HL-60 (cell line): ENCODE measurements at regions not wholly inside any gene's neighbourhood (a gene's known extent, or its start where the extent isn't known, plus 50 kb on each side); places are given as distances from the start of the nearest gene placed in this dataset.

Source experiments
- CTCF ChIP-seq: IDR thresholded peaks from one replicate; pipeline ENCODE4 v1.5.1; 2011; ENCODE audit warnings: low read length, control low read depth, inconsistent platforms; ENCODE audit not compliant: insufficient read depth
- GABPA ChIP-seq: IDR thresholded peaks from 2 replicates; pipeline ENCODE4 v1.6.1; 2012; ENCODE audit warnings: low read depth
- POLR2AphosphoS5 ChIP-seq: IDR thresholded peaks from 2 replicates; pipeline ENCODE4 v1.6.1; 2012; ENCODE audit warnings: low read depth

GRCh38 chr13:46468570-46469463, 81.8 kb upstream of the RUBCNL start:
- no peak for TF ChIP-seq CTCF
- no peak for TF ChIP-seq GABPA
- no peak for TF ChIP-seq POLR2AphosphoS5
